Upper lobe of left lung (tissue), 6 donors: ENCODE measurements at regions not wholly inside any gene's neighbourhood (a gene's known extent, or its start where the extent isn't known, plus 50 kb on each side); places are given as distances from the start of the nearest gene placed in this dataset.

Experiments used
- ATAC-seq, 2 donors: fragments of 200-7000 bp; cut with Tn5 transposase; one replicate each; pipeline ENCODE4 v1.9.1; 2022; ENCODE audit warnings: mild to moderate bottlenecking in 2 of 2, moderate library complexity in 2 of 2; ENCODE audit not compliant: low FRiP score in 2 of 2
- DNase-seq, 2 donors: peaks; one replicate each; pipeline ENCODE4 v3.0.0-alpha.2; 2019 to 2020
- H3K27ac ChIP-seq, 4 donors: fragments of 200-600 bp; sonication (generic); one replicate each; pipeline ENCODE4 v1.5.1; 2016 to 2019
- H3K27me3 ChIP-seq, 4 donors: fragments of 200-600 bp; sonication (generic); one replicate each; pipeline ENCODE4 v1.5.1; 2017 to 2019
- H3K36me3 ChIP-seq, 4 donors: fragments of 200-600 bp; sonication (generic); one replicate each; pipeline ENCODE4 v1.5.1; 2016 to 2019
- H3K4me1 ChIP-seq, 4 donors: fragments of 200-600 bp; sonication (generic); one replicate each; pipeline ENCODE4 v1.5.1; 2018 to 2019
- H3K4me3 ChIP-seq, 4 donors: fragments of 200-600 bp; sonication (generic); one replicate each; pipeline ENCODE4 v1.5.1; 2017 to 2019; ENCODE audit warnings: mild to moderate bottlenecking in 2 of 4, moderate library complexity in 1 of 4
- H3K9me3 ChIP-seq, 4 donors: fragments of 200-600 bp; sonication (generic); one replicate each; pipeline ENCODE4 v1.5.1; 2018 to 2019
- CTCF ChIP-seq, 6 experiments: fragments of 450-650 bp in 4 of 6; fragments of 200-600 bp in 2 of 6; sonication (generic) in 2 of 6; IDR thresholded peaks; one replicate each; pipeline ENCODE4 v1.5.1; 2016 to 2019; ENCODE audit warnings: antibody characterized with exemption in 6 of 6
- EP300 ChIP-seq, 4 donors: sonication (generic); formaldehyde crosslinking; IDR thresholded peaks; one replicate each; pipeline ENCODE4 v1.5.1; 2017; ENCODE audit warnings: antibody characterized with exemption in 4 of 4, control low read depth in 2 of 4
- POLR2A ChIP-seq, 4 donors: fragments of 450-650 bp; IDR thresholded peaks; one replicate each; pipeline ENCODE4 v1.5.1; 2016 to 2017; ENCODE audit warnings: antibody characterized with exemption in 4 of 4, mild to moderate bottlenecking in 2 of 4
- POLR2AphosphoS5 ChIP-seq, 2 donors: sonication (generic); formaldehyde crosslinking; IDR thresholded peaks; one replicate each; pipeline ENCODE4 v1.5.1; 2017; ENCODE audit warnings: antibody characterized with exemption in 2 of 2
- WGBS, 2 donors: methylation state at CpG; one replicate each; pipeline ENCODE4 v1.1.5; 2017 to 2018; 5-methylcytosine and 5-hydroxymethylcytosine counted together
- donor health status: DM: no; HTN: no; CAD: no; lungs with moderate emphysema.
- donor health status: DM: no; HTN: yes; CAD: no; lungs with severe emphysema.

- ATAC-seq (no peak), DNase-seq (no peak)
- TF ChIP-seq EP300 (IDR thresholded peaks at IDR 0.05) (no peak), CTCF (IDR thresholded peaks at IDR 0.05) (no peak), POLR2A (IDR thresholded peaks at IDR 0.05) (no peak), POLR2AphosphoS5 (IDR thresholded peaks at IDR 0.05) (no peak)
- no peaks in the 10 kb centered on the region for H3K36me3 ChIP-seq
- H3K9me3 ChIP-seq, result no peaks in the 10 kb centered on the region
- no peak overlapping the region for H3K27ac ChIP-seq
- no peak overlapping the region for H3K4me3 ChIP-seq
- no peaks in the 10 kb centered on the region for H3K27me3 ChIP-seq
- H3K4me1 ChIP-seq, result no peaks in the 10 kb centered on the region
- WGBS, 2 donors, result 77 to 92% methylated on average over 4 of the region's 4 CpGs
Observed at GRCh38 chr14:85883966-85884365, 354.0 kb downstream of the FLRT2 start.

- DNase-seq (no peak), ATAC-seq (no peak)
- Histone ChIP-seq H3K36me3 (no peaks in the 10 kb centered on the region), H3K9me3 (no peaks in the 10 kb centered on the region), H3K27me3 (no peaks in the 10 kb centered on the region), H3K4me3 (no peak overlapping the region), H3K4me1 (no peaks in the 10 kb centered on the region), H3K27ac (no peak overlapping the region)
- no peak for TF ChIP-seq EP300 (IDR thresholded peaks at IDR 0.05)
- TF ChIP-seq POLR2A (IDR thresholded peaks at IDR 0.05), result no peak
- TF ChIP-seq POLR2AphosphoS5 (IDR thresholded peaks at IDR 0.05), result no peak
- TF ChIP-seq CTCF (IDR thresholded peaks at IDR 0.05), result no peak
Observed at GRCh38 chr14:85883101-85883500, 353.2 kb downstream of the FLRT2 start.

- Histone ChIP-seq H3K36me3 (no peaks in the 10 kb centered on the region), H3K4me3 (no peak overlapping the region), H3K27me3 (no peaks in the 10 kb centered on the region), H3K27ac (no peak overlapping the region), H3K9me3 (no peaks in the 10 kb centered on the region), H3K4me1 (no peaks in the 10 kb centered on the region)
- TF ChIP-seq EP300 (IDR thresholded peaks at IDR 0.05) (no peak), POLR2A (IDR thresholded peaks at IDR 0.05) (no peak), CTCF (IDR thresholded peaks at IDR 0.05) (no peak), POLR2AphosphoS5 (IDR thresholded peaks at IDR 0.05) (no peak)
- DNase-seq (no peak), ATAC-seq (no peak)
- 86 to 88% methylated on average over 2 of the region's 2 CpGs for WGBS, 2 donors
Observed at GRCh38 chr14:85881935-85882334, 352.0 kb downstream of the FLRT2 start.

GRCh38 chr14:85878874-85879273 lies 348.9 kb downstream of the FLRT2 start:
- DNase-seq (no peak), ATAC-seq (no peak)
- no peak for TF ChIP-seq EP300 (IDR thresholded peaks at IDR 0.05)
- TF ChIP-seq POLR2A (IDR thresholded peaks at IDR 0.05), result no peak
- no peak for TF ChIP-seq POLR2AphosphoS5 (IDR thresholded peaks at IDR 0.05)
- TF ChIP-seq CTCF (IDR thresholded peaks at IDR 0.05), result no peak
- Histone ChIP-seq H3K27me3 (no peaks in the 10 kb centered on the region), H3K36me3 (no peaks in the 10 kb centered on the region), H3K4me1 (no peaks in the 10 kb centered on the region), H3K4me3 (no peak overlapping the region), H3K9me3 (no peaks in the 10 kb centered on the region), H3K27ac (no peak overlapping the region)
- WGBS, 2 donors, result 88 to 93% methylated on average over 7 of the region's 7 CpGs

- no peak overlapping the region for H3K4me3 ChIP-seq
- no peak overlapping the region for H3K27ac ChIP-seq
- no peaks in the 10 kb centered on the region for H3K9me3 ChIP-seq
- no peaks in the 10 kb centered on the region for H3K4me1 ChIP-seq
- 78 to 86% methylated on average over 6 of the region's 6 CpGs for WGBS, 2 donors
- no peaks in the 10 kb centered on the region for H3K27me3 ChIP-seq
- DNase-seq, result no peak
- TF ChIP-seq CTCF (IDR thresholded peaks at IDR 0.05) (no peak), POLR2AphosphoS5 (IDR thresholded peaks at IDR 0.05) (no peak), POLR2A (IDR thresholded peaks at IDR 0.05) (no peak), EP300 (IDR thresholded peaks at IDR 0.05) (no peak)
- H3K36me3 ChIP-seq, result no peaks in the 10 kb centered on the region
- ATAC-seq, result no peak
Observed at GRCh38 chr14:85873006-85873405, 343.1 kb downstream of the FLRT2 start.
